A549 (cell line): ENCODE measurements at regions not wholly inside any gene's neighbourhood (a gene's known extent, or its start where the extent isn't known, plus 50 kb on each side); places are given as distances from the start of the nearest gene placed in this dataset.

ENCODE experiments used
- ATAC-seq, 2 experiments: fragments of 200-7000 bp in 1 of 2; fragments of >200 bp in 1 of 2; cut with Nextera tagmentation in 1 of 2; cut with Tn5 transposase in 1 of 2; 3 replicates each; pipeline versions ENCODE4 v1.8.0 to v1.9.1; 2018 to 2020; ENCODE audit warnings: mild to moderate bottlenecking in 1 of 2, moderate library complexity in 1 of 2
- CTCF ChIA-PET: fragments of 300-600 bp; sonication (Branson Sonifier 250); formaldehyde crosslinking; extraction: SDS; loops from one replicate; lab custom pipeline; 2021; ENCODE audit warnings: antibody characterized with exemption, inconsistent platforms; lab: Yijun Ruan, JAX
- POLR2A ChIA-PET: fragments of 350-600 bp; formaldehyde crosslinking; extraction: SDS; loops from one replicate; lab custom pipeline; 2021; ENCODE audit warnings: antibody characterized with exemption, inconsistent platforms; lab: Yijun Ruan, JAX
- DNase-seq, 2 experiments: peaks; one replicate each; pipeline versions ENCODE4 v3.0.0 to v3.0.0-alpha.2; 2011 to 2016; ENCODE audit warnings: low read depth in 1 of 2, low spot score in 1 of 2
- FAIRE-seq: peaks from 2 replicates; lab custom pipeline; 2011; peaks lifted over from hg19 to GRCh38; lab: Jason Lieb, UNC
- H3K27ac ChIP-seq, 2 experiments: fragments of >200 bp; sonication (Bioruptor Twin); formaldehyde crosslinking; 3 replicates each; pipeline ENCODE4 v1.5.1; 2016 to 2017
- H3K4me1 ChIP-seq: fragments of >200 bp; sonication (Bioruptor Twin); formaldehyde crosslinking; 3 replicates; pipeline ENCODE4 v1.6.1; 2016
- H3K4me2 ChIP-seq: fragments of >200 bp; sonication (Bioruptor Twin); formaldehyde crosslinking; 3 replicates; pipeline ENCODE4 v1.6.1; 2016
- H3K4me3 ChIP-seq: fragments of >200 bp; sonication (Bioruptor Twin); formaldehyde crosslinking; 3 replicates; pipeline ENCODE4 v1.5.1; 2016
- H3K9me3 ChIP-seq: fragments of >200 bp; sonication (Bioruptor Twin); formaldehyde crosslinking; 3 replicates; pipeline ENCODE4 v1.6.1; 2016
- CBX2 ChIP-seq: fragments of 200-600 bp; sonication (generic); IDR thresholded peaks from 2 replicates; pipeline ENCODE4 v1.6.1; 2016; ENCODE audit warnings: low read depth, mild to moderate bottlenecking, borderline replicate concordance
- CBX8 ChIP-seq: fragments of 200-600 bp; sonication (generic); IDR thresholded peaks from 2 replicates; pipeline ENCODE4 v1.6.1; 2016
- CHD2 ChIP-seq: fragments of 150-350 bp; IDR thresholded peaks from 2 replicates; pipeline ENCODE4 v1.6.1; 2014; ENCODE audit warnings: low read length; ENCODE audit not compliant: partially characterized antibody
- CHD4 ChIP-seq: fragments of 200-600 bp; sonication (generic); IDR thresholded peaks from 2 replicates; pipeline ENCODE4 v1.6.1; 2016; ENCODE audit warnings: antibody characterized with exemption, mild to moderate bottlenecking, borderline replicate concordance
- FOSL2 ChIP-seq, 2 experiments: fragments of 450-650 bp in 1 of 2; fragments of >200 bp in 1 of 2; sonication (Bioruptor Twin) in 1 of 2; formaldehyde crosslinking; IDR thresholded peaks; 2 replicates each; pipeline versions ENCODE4 v1.5.0 to v1.6.1; 2016 to 2020; ENCODE audit warnings: mild to moderate bottlenecking in 1 of 2, moderate library complexity in 1 of 2
- FOXS1 ChIP-seq: fragments of 250-450 bp; sonication (Bioruptor Pico); IDR thresholded peaks from 2 replicates; pipeline ENCODE4 v1.5.0; 2020; ENCODE audit warnings: mild to moderate bottlenecking, moderate library complexity
- GATA3 ChIP-seq: IDR thresholded peaks from 2 replicates; pipeline ENCODE4 v1.6.1; 2012; ENCODE audit warnings: borderline replicate concordance
- HDAC2 ChIP-seq: fragments of 200-600 bp; sonication (generic); IDR thresholded peaks from 2 replicates; pipeline ENCODE4 v1.6.1; 2016
- HOXA7 ChIP-seq: fragments of 250-450 bp; sonication (Bioruptor Pico); IDR thresholded peaks from 2 replicates; pipeline ENCODE4 v1.5.0; 2020; ENCODE audit warnings: mild to moderate bottlenecking, moderate library complexity
- HOXB13 ChIP-seq: fragments of 250-450 bp; sonication (Bioruptor Pico); IDR thresholded peaks from 2 replicates; pipeline ENCODE4 v1.5.0; 2020; ENCODE audit warnings: low read depth, mild to moderate bottlenecking, moderate library complexity
- JUN ChIP-seq, 2 experiments: fragments of >200 bp; sonication (Bioruptor Twin); formaldehyde crosslinking; IDR thresholded peaks; 2 replicates in 1 of 2; 3 replicates in 1 of 2; pipeline ENCODE4 v1.6.1; 2016 to 2017
- NFE2L2 ChIP-seq: fragments of 150-350 bp; conservative IDR thresholded peaks from 2 replicates; pipeline ENCODE4 v1.6.1; 2014; ENCODE audit warnings: low read length
- NPAS2 ChIP-seq: fragments of 250-450 bp; sonication (Bioruptor Pico); IDR thresholded peaks from 2 replicates; pipeline ENCODE4 v1.8.0; 2022; ENCODE audit warnings: mild to moderate bottlenecking, moderate library complexity, borderline replicate concordance
- POLR2A ChIP-seq: IDR thresholded peaks from 2 replicates; pipeline ENCODE4 v1.6.1; 2012; ENCODE audit warnings: mild to moderate bottlenecking, low read length
- RAD21 ChIP-seq, 2 experiments: fragments of >200 bp in 1 of 2; sonication (Bioruptor Twin) in 1 of 2; formaldehyde crosslinking in 1 of 2; IDR thresholded peaks in 1 of 2; conservative IDR thresholded peaks in 1 of 2; 2 replicates in 1 of 2; 3 replicates in 1 of 2; pipeline ENCODE4 v1.6.1; 2012 to 2018; ENCODE audit warnings: inconsistent platforms in 1 of 2
- RCOR1 ChIP-seq: fragments of 150-350 bp; IDR thresholded peaks from 2 replicates; pipeline ENCODE4 v1.6.1; 2014; ENCODE audit warnings: antibody characterized with exemption, low read length, low read depth
- RFX5 ChIP-seq: fragments of 450-650 bp; IDR thresholded peaks from 2 replicates; pipeline ENCODE4 v1.7.1; 2014; ENCODE audit warnings: antibody characterized with exemption, mild to moderate bottlenecking, moderate library complexity
- ZFP36 ChIP-seq: fragments of 450-650 bp; IDR thresholded peaks from 2 replicates; pipeline ENCODE4 v1.6.1; 2014; ENCODE audit warnings: borderline replicate concordance; ENCODE audit not compliant: partially characterized antibody
- WGBS: methylation state at CpG from one replicate; pipeline ENCODE4 v1.1.6; 2017; ENCODE audit errors: missing lambda C conversion rate; 5-methylcytosine and 5-hydroxymethylcytosine counted together
- TF ChIP-seq, protein P1 (sequence below): fragments of 450-650 bp; IDR thresholded peaks from 2 replicates; pipeline ENCODE4 v1.6.1; 2014; ENCODE audit warnings: antibody characterized with exemption
- TF ChIP-seq, protein P2 (sequence below): IDR thresholded peaks from 2 replicates; pipeline ENCODE4 v1.6.1; 2012; ENCODE audit warnings: low read depth, borderline replicate concordance
- TF ChIP-seq, protein P3 (sequence below): fragments of 250-450 bp; sonication (Bioruptor Pico); IDR thresholded peaks from 2 replicates; pipeline ENCODE4 v1.5.0; 2021; ENCODE audit warnings: mild to moderate bottlenecking, moderate library complexity, borderline replicate concordance
- TF ChIP-seq, protein P4 (sequence below): fragments of >200 bp; sonication (Bioruptor Twin); formaldehyde crosslinking; IDR thresholded peaks from 2 replicates; pipeline ENCODE4 v1.6.1; 2016
- TF ChIP-seq, protein P5 (sequence below): fragments of 250-450 bp; sonication (Bioruptor Pico); IDR thresholded peaks from 2 replicates; pipeline ENCODE4 v1.5.0; 2020; ENCODE audit warnings: low read depth, mild to moderate bottlenecking, moderate library complexity

DNA sequence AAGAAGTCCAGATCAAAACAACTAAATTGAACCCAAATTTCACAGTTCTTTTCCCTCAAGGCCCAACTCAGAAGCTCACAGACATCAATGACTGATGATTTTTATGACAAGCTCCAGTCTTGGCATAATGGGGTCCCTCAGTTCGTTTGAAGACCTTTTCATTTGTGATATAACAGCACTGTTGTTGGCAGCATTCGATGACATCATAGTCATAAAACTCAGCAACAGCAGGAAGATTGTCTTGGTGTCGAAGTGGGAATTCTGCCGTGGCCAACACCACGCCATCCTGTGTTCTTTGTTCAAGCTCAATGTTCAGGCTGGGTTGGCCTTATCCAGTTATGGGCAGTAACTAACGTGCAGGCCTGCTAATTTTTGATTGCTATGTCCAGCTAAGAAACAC lies 261.7 kb downstream of the C7orf25 start (continued):
- TF ChIP-seq, protein P1, sequence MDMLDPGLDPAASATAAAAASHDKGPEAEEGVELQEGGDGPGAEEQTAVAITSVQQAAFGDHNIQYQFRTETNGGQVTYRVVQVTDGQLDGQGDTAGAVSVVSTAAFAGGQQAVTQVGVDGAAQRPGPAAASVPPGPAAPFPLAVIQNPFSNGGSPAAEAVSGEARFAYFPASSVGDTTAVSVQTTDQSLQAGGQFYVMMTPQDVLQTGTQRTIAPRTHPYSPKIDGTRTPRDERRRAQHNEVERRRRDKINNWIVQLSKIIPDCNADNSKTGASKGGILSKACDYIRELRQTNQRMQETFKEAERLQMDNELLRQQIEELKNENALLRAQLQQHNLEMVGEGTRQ = no peak
- TF ChIP-seq, protein P2, sequence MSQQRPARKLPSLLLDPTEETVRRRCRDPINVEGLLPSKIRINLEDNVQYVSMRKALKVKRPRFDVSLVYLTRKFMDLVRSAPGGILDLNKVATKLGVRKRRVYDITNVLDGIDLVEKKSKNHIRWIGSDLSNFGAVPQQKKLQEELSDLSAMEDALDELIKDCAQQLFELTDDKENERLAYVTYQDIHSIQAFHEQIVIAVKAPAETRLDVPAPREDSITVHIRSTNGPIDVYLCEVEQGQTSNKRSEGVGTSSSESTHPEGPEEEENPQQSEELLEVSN = no peak
- TF ChIP-seq NPAS2 (CRISPR knock-in tag) = no peak
- TF ChIP-seq FOSL2 (IDR thresholded peaks at IDR 0.05) = no peak
- TF ChIP-seq FOSL2 (CRISPR knock-in tag; IDR thresholded peaks at IDR 0.05) = no peak
- TF ChIP-seq HDAC2 = no peak
- no peak for TF ChIP-seq RAD21 (conservative IDR thresholded peaks at IDR 0.05 in 1 of 2, IDR thresholded peaks at IDR 0.05 in 1 of 2)
- TF ChIP-seq HOXA7 = no peak

DNA sequence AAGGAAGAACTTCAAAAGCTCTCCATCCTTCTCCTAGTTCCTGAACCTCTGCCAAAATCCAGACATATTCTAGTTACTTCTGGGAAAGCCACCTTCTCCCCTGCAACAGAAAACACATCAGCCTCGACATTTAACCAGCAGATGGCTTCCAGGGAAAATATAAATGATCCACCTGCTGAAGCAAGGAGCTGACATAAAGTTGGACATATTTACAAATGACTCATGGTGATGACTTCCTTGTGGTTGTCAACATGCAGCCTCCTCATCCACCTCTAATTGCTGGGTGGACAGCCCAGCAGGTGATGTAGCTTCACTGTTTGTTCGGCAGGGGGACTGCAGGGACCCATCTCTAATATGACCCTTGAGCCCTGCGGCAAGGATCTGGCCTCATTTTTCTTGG lies 266.0 kb downstream of the C7orf25 start:
- Histone ChIP-seq H3K4me3 (no peak overlapping the region), H3K4me1 (no peaks in the 10 kb centered on the region), H3K4me2 (no peak overlapping the region), H3K9me3 (no peaks in the 10 kb centered on the region), H3K27ac (no peak overlapping the region)
- 31% methylated on average over 3 of the region's 3 CpGs for WGBS
- DNase-seq (no peak), FAIRE-seq (no peak), ATAC-seq (no peak)
- TF ChIP-seq CBX8 = no peak
- TF ChIP-seq POLR2A = no peak
- TF ChIP-seq FOXS1 (CRISPR knock-in tag) = no peak
- TF ChIP-seq GATA3 = no peak
- TF ChIP-seq CHD4 = no peak
- TF ChIP-seq, protein P3, sequence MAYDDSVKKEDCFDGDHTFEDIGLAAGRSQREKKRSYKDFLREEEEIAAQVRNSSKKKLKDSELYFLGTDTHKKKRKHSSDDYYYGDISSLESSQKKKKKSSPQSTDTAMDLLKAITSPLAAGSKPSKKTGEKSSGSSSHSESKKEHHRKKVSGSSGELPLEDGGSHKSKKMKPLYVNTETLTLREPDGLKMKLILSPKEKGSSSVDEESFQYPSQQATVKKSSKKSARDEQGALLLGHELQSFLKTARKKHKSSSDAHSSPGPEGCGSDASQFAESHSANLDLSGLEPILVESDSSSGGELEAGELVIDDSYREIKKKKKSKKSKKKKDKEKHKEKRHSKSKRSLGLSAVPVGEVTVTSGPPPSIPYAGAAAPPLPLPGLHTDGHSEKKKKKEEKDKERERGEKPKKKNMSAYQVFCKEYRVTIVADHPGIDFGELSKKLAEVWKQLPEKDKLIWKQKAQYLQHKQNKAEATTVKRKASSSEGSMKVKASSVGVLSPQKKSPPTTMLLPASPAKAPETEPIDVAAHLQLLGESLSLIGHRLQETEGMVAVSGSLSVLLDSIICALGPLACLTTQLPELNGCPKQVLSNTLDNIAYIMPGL (CRISPR knock-in tag) = no peak
- no peak for TF ChIP-seq JUN (IDR thresholded peaks at IDR 0.05)
- TF ChIP-seq RCOR1 = no peak
- no peak for TF ChIP-seq HOXB13 (CRISPR knock-in tag)
- TF ChIP-seq, protein P4, sequence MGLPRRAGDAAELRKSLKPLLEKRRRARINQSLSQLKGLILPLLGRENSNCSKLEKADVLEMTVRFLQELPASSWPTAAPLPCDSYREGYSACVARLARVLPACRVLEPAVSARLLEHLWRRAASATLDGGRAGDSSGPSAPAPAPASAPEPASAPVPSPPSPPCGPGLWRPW = no peak
- TF ChIP-seq RFX5 = no peak
- TF ChIP-seq, protein P5, sequence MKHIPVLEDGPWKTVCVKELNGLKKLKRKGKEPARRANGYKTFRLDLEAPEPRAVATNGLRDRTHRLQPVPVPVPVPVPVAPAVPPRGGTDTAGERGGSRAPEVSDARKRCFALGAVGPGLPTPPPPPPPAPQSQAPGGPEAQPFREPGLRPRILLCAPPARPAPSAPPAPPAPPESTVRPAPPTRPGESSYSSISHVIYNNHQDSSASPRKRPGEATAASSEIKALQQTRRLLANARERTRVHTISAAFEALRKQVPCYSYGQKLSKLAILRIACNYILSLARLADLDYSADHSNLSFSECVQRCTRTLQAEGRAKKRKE (CRISPR knock-in tag) = no peak
- CTCF ChIA-PET = no interaction called here
- POLR2A ChIA-PET = no interaction called here

DNA sequence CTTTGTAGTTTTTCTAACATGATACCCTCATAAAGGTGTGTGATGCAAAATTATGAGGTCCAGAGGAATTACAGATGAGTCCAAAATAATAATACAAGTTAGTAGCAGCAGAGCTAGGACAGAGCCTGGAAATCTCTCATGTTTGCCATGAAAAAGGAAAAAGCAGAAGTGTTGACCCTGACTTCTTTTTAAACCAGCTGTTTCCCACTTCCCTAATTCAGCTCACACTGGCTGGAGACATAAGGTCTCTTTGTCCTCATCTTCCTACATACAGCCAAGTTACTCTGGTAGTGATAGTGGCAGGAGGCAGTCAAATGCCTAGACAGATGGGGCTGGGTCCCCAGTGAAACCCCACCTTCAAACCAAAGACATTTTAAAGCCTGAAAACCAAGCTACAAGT lies 269.2 kb downstream of the C7orf25 start:
- Histone ChIP-seq H3K27ac (no peak overlapping the region), H3K4me2 (no peak overlapping the region), H3K4me3 (no peak overlapping the region), H3K9me3 (no peaks in the 10 kb centered on the region), H3K4me1 (no peaks in the 10 kb centered on the region)
- ChIA-PET CTCF (no interaction called here), POLR2A (no interaction called here)
- TF ChIP-seq ZFP36 (no peak), HOXA7 (no peak), POLR2A (no peak), CHD2 (no peak), NFE2L2 (no peak), CBX2 (no peak)
- FAIRE-seq (no peak), ATAC-seq (no peak), DNase-seq (no peak)
